ENCODE measurements at regions not wholly inside any gene's neighbourhood (a gene's known extent, or its start where the extent isn't known, plus 50 kb on each side); places are given as distances from the start of the nearest gene placed in this dataset.

DNA sequence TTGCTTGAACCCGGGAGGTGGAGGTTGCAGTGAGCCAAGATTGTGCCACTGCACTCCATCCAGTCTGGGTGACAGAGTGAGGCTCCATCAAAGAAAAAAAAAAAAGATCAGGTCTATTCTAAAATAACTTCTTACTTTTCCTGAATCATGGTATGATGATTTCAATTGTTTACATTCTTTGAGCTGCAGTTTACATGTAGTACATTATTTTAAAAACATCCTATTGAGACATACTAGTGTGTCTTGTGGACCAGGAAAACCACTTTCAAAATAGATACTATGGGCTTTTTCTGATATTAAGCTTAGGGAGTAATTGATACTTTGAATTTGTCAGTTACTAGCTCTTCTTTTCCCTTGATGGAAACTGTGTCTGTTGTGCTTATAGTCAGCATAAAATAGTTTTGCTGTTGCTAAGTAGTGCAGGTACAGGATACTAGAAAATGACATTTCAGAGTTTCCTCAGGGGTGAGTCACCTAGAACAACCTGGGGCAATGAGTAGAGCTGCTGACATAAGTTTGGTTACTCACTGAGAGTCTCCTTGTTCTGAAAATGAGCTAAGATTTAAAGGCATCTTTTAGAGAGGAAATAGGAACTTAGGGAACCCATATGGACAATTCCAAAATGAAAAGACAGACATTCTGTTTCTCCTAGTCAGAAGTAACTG, 53.2 kb upstream of the C4orf54 start:
- Histone ChIP-seq H3K9ac (ENCODE audit: low read depth, low read length) (no peak overlapping the region), H3K4me2 (ENCODE audit: low read depth, low read length) (peak overlapping the region; percentile 80; the same call in 1 of the 2 replicates)

More for the DNA sequence above, 53.2 kb upstream of the C4orf54 start:
- H3K18ac ChIP-seq (ENCODE audit: low read depth, low read length), result peak overlapping the region; percentile 73
- H3K27ac ChIP-seq (ENCODE audit: insufficient read depth, low read length), result peak overlapping the region; percentile 41; the same call in 1 of the 2 replicates
- no peak overlapping the region for H2BK120ac ChIP-seq (ENCODE audit: low read depth, low read length)
- no peak overlapping the region for H3K4me3 ChIP-seq (ENCODE audit: insufficient read depth, low read depth, low read length)
- TF ChIP-seq FOS (IDR thresholded peaks at IDR 0.05; ENCODE audit: low read depth, low read length) (peak; percentile 26; the same call in 1 of the 2 replicates), CEBPB (IDR thresholded peaks at IDR 0.05; ENCODE audit: low read depth, low read length) (no peak), RCOR1 (IDR thresholded peaks at IDR 0.05; ENCODE audit: insufficient replicate concordance, low read length) (no peak), NFE2L2 (IDR thresholded peaks at IDR 0.05; ENCODE audit: low read depth, low read length) (peak; percentile 32; the same call in 1 of the 2 replicates)
- TF ChIP-seq, protein P1, sequence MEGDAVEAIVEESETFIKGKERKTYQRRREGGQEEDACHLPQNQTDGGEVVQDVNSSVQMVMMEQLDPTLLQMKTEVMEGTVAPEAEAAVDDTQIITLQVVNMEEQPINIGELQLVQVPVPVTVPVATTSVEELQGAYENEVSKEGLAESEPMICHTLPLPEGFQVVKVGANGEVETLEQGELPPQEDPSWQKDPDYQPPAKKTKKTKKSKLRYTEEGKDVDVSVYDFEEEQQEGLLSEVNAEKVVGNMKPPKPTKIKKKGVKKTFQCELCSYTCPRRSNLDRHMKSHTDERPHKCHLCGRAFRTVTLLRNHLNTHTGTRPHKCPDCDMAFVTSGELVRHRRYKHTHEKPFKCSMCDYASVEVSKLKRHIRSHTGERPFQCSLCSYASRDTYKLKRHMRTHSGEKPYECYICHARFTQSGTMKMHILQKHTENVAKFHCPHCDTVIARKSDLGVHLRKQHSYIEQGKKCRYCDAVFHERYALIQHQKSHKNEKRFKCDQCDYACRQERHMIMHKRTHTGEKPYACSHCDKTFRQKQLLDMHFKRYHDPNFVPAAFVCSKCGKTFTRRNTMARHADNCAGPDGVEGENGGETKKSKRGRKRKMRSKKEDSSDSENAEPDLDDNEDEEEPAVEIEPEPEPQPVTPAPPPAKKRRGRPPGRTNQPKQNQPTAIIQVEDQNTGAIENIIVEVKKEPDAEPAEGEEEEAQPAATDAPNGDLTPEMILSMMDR (conservative IDR thresholded peaks at IDR 0.05; ENCODE audit: low read depth, low read length), result no peak
- no peaks in the 10 kb centered on the region for H4K20me1 ChIP-seq (ENCODE audit: insufficient read depth, low read length)
- H4K5ac ChIP-seq (ENCODE audit: low read depth, low read length), result no peak overlapping the region; the same call in 1 of the 2 replicates
- dilution Hi-C loops (cut with HindIII; ENCODE audit: low sequenced_read_pairs, unreplicated experiment), result no loop called here
- no peak overlapping the region for H3K23ac ChIP-seq (ENCODE audit: low read depth, low read length)
- H3K9me3 ChIP-seq (ENCODE audit: control insufficient read depth, insufficient read depth, low read length), result no peaks in the 10 kb centered on the region
- no peak overlapping the region; the same call in 2 of the 3 replicates for H2BK15ac ChIP-seq (ENCODE audit: low read depth, low read length)
- no peak overlapping the region for H2AK5ac ChIP-seq (ENCODE audit: low read depth, low read length)
- no peak overlapping the region for H3K56ac ChIP-seq (ENCODE audit: extremely low read depth, insufficient read depth, low read length)
- peak overlapping the region; percentile 57 for H2BK5ac ChIP-seq (ENCODE audit: low read depth, low read length, poor library complexity, severe bottlenecking)
- no peak overlapping the region for H4K91ac ChIP-seq (ENCODE audit: insufficient read depth, low read depth, low read length)
- no peak overlapping the region for H3K14ac ChIP-seq (replicated peaks; ENCODE audit: low read depth, low read length)
- peak; percentile 86 for ATAC-seq (ENCODE audit: low read depth)
- CTCF ChIA-PET, result interaction anchor here (0.6 to 1.6 kb wide), 2 partner anchors 37 to 115 kb away, joined by 3 to 7 read pairs; no protein-coding TSS in a partner anchor
- intact Hi-C loops (cut with micrococcal nuclease), result loop anchor here (5.0 kb wide), 1 partner anchor 149 kb away; the partner anchor contains the start of gene TRMT10A
- in situ Hi-C loops (cut with MboI; ENCODE audit: low sequenced_read_pairs), result no loop called here
- no peaks in the 10 kb centered on the region for H3K27me3 ChIP-seq (ENCODE audit: control insufficient read depth, insufficient read depth, low read length)
- H2AFZ ChIP-seq (replicated peaks; ENCODE audit: low read length, poor library complexity), result no peak overlapping the region
- H4K8ac ChIP-seq (ENCODE audit: low read depth in 2 of 2, low read length in 2 of 2), result no peak overlapping the region
- peak; percentile 63 for DNase-seq
- H2BK20ac ChIP-seq (ENCODE audit: low read depth, low read length), result peak overlapping the region; percentile 89; the same call in 1 of the 2 replicates
- H3K36me3 ChIP-seq (ENCODE audit: control insufficient read depth, insufficient read depth, low read length), result no peaks in the 10 kb centered on the region
- WGBS, 2 experiments (ENCODE audit: extremely low coverage in 2 of 2, insufficient read length in 1 of 2), result no CpG with 5 or more reads among the region's 1 CpG
- H3K9me1 ChIP-seq (ENCODE audit: insufficient read depth, low read length), result peaks cover 6% of the 10 kb centered on the region; the same call in 1 of the 2 replicates
- no TSS peak for BruUV-seq (replicated peaks)
- no peaks in the 10 kb centered on the region for H3K79me1 ChIP-seq (ENCODE audit: low read depth in 1 of 2, low read length in 2 of 2)
- H3K4ac ChIP-seq (ENCODE audit: low read depth, low read length), result 0 out of 2 replicates have a peak overlapping the region, but pooled peaks have one; percentile 12
- peaks cover 6% of the 10 kb centered on the region; the same call in 1 of the 2 replicates for H3K4me1 ChIP-seq (ENCODE audit: control insufficient read depth, insufficient read depth, low read length)
- POLR2A ChIA-PET (ENCODE audit: unreplicated experiment), result no interaction called here
- H2AK9ac ChIP-seq (replicated peaks; ENCODE audit: low read depth, low read length, poor library complexity), result no peak overlapping the region

Measured in IMR-90 (cell line).